ENCODE measurements at regions not wholly inside any gene's neighbourhood (a gene's known extent, or its start where the extent isn't known, plus 50 kb on each side); places are given as distances from the start of the nearest gene placed in this dataset.

DNA sequence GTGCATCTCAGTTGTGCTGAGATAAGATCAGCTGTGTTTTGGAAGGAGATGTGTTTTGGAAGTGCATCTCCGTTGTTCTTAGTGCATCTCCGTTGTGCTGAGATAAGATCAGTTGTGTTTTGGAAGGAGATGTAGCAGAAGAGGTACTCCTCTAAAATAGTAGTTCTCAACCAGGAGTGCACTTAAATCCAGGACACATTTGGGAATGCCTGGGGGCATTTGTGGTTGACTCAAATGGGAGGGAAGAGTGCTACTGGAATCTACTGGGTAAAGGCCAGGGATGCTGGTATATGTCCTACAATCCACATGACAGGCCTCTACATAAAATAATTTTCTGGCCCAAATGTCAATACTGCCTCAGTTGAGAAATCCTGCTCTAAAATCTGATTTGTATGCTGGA, 70.8 kb upstream of the CHRDL1 start:
- H3K79me2 ChIP-seq (replicated peaks; ENCODE audit: insufficient read depth, low read length) = no peaks in the 10 kb centered on the region

DNA sequence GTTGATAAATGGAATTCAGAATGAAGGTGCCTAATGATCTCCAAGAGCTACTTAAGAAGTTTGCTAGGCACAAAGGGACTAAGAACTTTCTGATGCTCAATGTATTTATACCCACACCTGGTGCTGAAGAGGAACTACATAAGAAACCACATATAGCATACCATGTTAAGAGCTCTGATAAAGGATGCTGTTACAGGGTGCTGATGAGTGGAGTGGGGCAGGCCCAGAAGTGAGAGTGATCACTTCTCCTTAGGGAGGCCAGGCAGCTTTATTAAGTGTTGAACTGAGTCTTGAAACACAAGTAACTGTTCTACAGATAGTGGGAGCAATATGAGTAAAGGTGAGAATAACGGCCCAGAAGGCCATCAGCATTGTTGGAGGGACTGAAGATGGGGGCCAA, 68.3 kb upstream of the CHRDL1 start:
- no peaks in the 10 kb centered on the region for H3K36me3 ChIP-seq (ENCODE audit: insufficient read depth, low read length)
- no peak overlapping the region for H3K9ac ChIP-seq (ENCODE audit: low read length)
- no peak for TF ChIP-seq RAD21 (conservative IDR thresholded peaks at IDR 0.05)
- TF ChIP-seq SMC3 (conservative IDR thresholded peaks at IDR 0.05; ENCODE audit: poor library complexity) = no peak
- TF ChIP-seq, protein P1, sequence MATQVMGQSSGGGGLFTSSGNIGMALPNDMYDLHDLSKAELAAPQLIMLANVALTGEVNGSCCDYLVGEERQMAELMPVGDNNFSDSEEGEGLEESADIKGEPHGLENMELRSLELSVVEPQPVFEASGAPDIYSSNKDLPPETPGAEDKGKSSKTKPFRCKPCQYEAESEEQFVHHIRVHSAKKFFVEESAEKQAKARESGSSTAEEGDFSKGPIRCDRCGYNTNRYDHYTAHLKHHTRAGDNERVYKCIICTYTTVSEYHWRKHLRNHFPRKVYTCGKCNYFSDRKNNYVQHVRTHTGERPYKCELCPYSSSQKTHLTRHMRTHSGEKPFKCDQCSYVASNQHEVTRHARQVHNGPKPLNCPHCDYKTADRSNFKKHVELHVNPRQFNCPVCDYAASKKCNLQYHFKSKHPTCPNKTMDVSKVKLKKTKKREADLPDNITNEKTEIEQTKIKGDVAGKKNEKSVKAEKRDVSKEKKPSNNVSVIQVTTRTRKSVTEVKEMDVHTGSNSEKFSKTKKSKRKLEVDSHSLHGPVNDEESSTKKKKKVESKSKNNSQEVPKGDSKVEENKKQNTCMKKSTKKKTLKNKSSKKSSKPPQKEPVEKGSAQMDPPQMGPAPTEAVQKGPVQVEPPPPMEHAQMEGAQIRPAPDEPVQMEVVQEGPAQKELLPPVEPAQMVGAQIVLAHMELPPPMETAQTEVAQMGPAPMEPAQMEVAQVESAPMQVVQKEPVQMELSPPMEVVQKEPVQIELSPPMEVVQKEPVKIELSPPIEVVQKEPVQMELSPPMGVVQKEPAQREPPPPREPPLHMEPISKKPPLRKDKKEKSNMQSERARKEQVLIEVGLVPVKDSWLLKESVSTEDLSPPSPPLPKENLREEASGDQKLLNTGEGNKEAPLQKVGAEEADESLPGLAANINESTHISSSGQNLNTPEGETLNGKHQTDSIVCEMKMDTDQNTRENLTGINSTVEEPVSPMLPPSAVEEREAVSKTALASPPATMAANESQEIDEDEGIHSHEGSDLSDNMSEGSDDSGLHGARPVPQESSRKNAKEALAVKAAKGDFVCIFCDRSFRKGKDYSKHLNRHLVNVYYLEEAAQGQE (IDR thresholded peaks at IDR 0.05; ENCODE audit: borderline replicate concordance) = no peak
- no peak for TF ChIP-seq TAF1 (IDR thresholded peaks at IDR 0.05; ENCODE audit: low read depth)
- TF ChIP-seq POLR2AphosphoS5 (IDR thresholded peaks at IDR 0.05) = no peak
- no peak for TF ChIP-seq EP300 (conservative IDR thresholded peaks at IDR 0.05; ENCODE audit: poor library complexity, severe bottlenecking)
- no peak for TF ChIP-seq MXI1 (conservative IDR thresholded peaks at IDR 0.05; ENCODE audit: poor library complexity, severe bottlenecking)
- TF ChIP-seq, protein P2, sequence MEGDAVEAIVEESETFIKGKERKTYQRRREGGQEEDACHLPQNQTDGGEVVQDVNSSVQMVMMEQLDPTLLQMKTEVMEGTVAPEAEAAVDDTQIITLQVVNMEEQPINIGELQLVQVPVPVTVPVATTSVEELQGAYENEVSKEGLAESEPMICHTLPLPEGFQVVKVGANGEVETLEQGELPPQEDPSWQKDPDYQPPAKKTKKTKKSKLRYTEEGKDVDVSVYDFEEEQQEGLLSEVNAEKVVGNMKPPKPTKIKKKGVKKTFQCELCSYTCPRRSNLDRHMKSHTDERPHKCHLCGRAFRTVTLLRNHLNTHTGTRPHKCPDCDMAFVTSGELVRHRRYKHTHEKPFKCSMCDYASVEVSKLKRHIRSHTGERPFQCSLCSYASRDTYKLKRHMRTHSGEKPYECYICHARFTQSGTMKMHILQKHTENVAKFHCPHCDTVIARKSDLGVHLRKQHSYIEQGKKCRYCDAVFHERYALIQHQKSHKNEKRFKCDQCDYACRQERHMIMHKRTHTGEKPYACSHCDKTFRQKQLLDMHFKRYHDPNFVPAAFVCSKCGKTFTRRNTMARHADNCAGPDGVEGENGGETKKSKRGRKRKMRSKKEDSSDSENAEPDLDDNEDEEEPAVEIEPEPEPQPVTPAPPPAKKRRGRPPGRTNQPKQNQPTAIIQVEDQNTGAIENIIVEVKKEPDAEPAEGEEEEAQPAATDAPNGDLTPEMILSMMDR (IDR thresholded peaks at IDR 0.05; ENCODE audit: poor library complexity, severe bottlenecking) = no peak
- no peak for TF ChIP-seq EZH2 (IDR thresholded peaks at IDR 0.05; ENCODE audit: borderline replicate concordance, insufficient read depth, low read length, poor library complexity, severe bottlenecking)
- no peak overlapping the region for H3K27ac ChIP-seq (ENCODE audit: low read length)
- no peaks in the 10 kb centered on the region for H3F3A ChIP-seq (ENCODE audit: insufficient read depth, low read length, poor library complexity, severe bottlenecking)
- H3K9me2 ChIP-seq (ENCODE audit: insufficient read depth, low read length) = no peaks in the 10 kb centered on the region
- H2AFZ ChIP-seq (ENCODE audit: low read depth, low read length) = no peak overlapping the region
- no peaks in the 10 kb centered on the region for H3K79me2 ChIP-seq (replicated peaks; ENCODE audit: insufficient read depth, low read length)
- H3K4me3 ChIP-seq (ENCODE audit: low read length) = no peak overlapping the region
- no peaks in the 10 kb centered on the region for H4K20me1 ChIP-seq (ENCODE audit: insufficient read depth)
- H3K4me2 ChIP-seq (ENCODE audit: low read length) = no peak overlapping the region
- H3K9me3 ChIP-seq (ENCODE audit: low read length) = no peaks in the 10 kb centered on the region
- no peaks in the 10 kb centered on the region for H3K27me3 ChIP-seq (ENCODE audit: insufficient read depth, low read depth, low read length)

More for the DNA sequence above, 70.8 kb upstream of the CHRDL1 start:
- no peaks in the 10 kb centered on the region for H3K9me2 ChIP-seq (ENCODE audit: insufficient read depth, low read length)
- H3F3A ChIP-seq (ENCODE audit: insufficient read depth, low read length, poor library complexity, severe bottlenecking) = no peaks in the 10 kb centered on the region
- no peaks in the 10 kb centered on the region for H3K9me3 ChIP-seq (ENCODE audit: low read length)
- H2AFZ ChIP-seq (ENCODE audit: low read depth, low read length) = no peak overlapping the region
- H3K4me3 ChIP-seq (ENCODE audit: low read length) = no peak overlapping the region
- TF ChIP-seq EZH2 (IDR thresholded peaks at IDR 0.05; ENCODE audit: borderline replicate concordance, insufficient read depth, low read length, poor library complexity, severe bottlenecking) = no peak
- no peak for TF ChIP-seq TAF1 (IDR thresholded peaks at IDR 0.05; ENCODE audit: low read depth)
- no peak for TF ChIP-seq RAD21 (conservative IDR thresholded peaks at IDR 0.05)
- TF ChIP-seq EP300 (conservative IDR thresholded peaks at IDR 0.05; ENCODE audit: poor library complexity, severe bottlenecking) = no peak
- no peak for TF ChIP-seq POLR2AphosphoS5 (IDR thresholded peaks at IDR 0.05)
- TF ChIP-seq MXI1 (conservative IDR thresholded peaks at IDR 0.05; ENCODE audit: poor library complexity, severe bottlenecking) = no peak
- TF ChIP-seq, protein P1 (IDR thresholded peaks at IDR 0.05; ENCODE audit: borderline replicate concordance) = no peak
- TF ChIP-seq, protein P2 (IDR thresholded peaks at IDR 0.05; ENCODE audit: poor library complexity, severe bottlenecking) = no peak
- no peak for TF ChIP-seq SMC3 (conservative IDR thresholded peaks at IDR 0.05; ENCODE audit: poor library complexity)
- H3K27me3 ChIP-seq (ENCODE audit: insufficient read depth, low read depth, low read length) = no peaks in the 10 kb centered on the region
- no peaks in the 10 kb centered on the region for H4K20me1 ChIP-seq (ENCODE audit: insufficient read depth)
- no peak overlapping the region for H3K9ac ChIP-seq (ENCODE audit: low read length)
- no peak overlapping the region for H3K4me2 ChIP-seq (ENCODE audit: low read length)
- no peak overlapping the region for H3K27ac ChIP-seq (ENCODE audit: low read length)
- no peaks in the 10 kb centered on the region for H3K36me3 ChIP-seq (ENCODE audit: insufficient read depth, low read length)

All from neural cell (in vitro differentiated cells).